C4-2B (cell line): ENCODE measurements at regions not wholly inside any gene's neighbourhood (a gene's known extent, or its start where the extent isn't known, plus 50 kb on each side); places are given as distances from the start of the nearest gene placed in this dataset.

ENCODE experiments used
- ZFX ChIP-seq: fragments of 450-650 bp; IDR thresholded peaks from 2 replicates; pipeline ENCODE4 v1.6.1; 2017
- TF ChIP-seq, protein P1 (sequence below): fragments of 450-650 bp; conservative IDR thresholded peaks from 2 replicates; pipeline ENCODE4 v1.5.1; 2017; ENCODE audit warnings: mild to moderate bottlenecking

DNA sequence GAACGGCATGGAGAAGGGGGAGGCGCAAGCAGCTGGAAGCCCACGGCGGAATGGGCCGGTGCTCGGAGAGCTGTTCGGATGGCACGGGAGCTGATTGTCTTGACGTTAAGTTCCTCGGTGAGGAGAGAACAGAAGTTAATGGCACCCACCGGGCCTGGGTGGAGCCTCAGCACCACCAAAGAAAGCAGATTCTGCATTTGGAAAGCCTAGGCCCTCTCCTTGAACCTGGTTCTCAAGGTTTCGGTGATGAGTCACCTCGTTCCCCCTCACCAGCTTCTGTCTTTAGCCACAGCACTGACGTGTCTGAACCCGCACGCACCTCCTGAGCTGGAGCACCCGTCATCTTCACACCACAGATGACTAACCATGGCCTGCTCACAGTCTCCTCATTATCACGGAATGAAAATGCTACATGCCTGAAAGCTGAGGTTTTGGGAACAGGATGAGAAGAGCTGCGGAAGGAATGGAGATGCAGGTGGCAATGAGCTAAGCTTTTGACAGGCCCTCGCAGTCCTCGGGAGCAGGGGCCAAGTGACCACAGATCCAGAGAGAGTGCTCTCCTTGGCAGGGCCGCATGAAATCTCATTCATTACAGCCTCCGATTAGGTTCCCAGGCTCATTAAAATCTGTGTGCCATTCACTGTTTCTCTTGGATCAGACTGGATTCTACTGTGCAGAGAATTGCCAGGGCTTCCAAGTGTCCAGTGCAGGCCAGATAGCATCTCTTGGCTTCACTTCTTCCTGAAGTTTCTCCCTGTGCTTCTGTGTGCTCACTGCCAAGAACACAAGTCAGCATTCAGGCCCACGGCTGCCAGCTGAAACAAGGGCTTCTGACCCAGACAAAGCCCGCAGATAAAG, 96.3 kb upstream of the DLG1 start:
- TF ChIP-seq, protein P1, sequence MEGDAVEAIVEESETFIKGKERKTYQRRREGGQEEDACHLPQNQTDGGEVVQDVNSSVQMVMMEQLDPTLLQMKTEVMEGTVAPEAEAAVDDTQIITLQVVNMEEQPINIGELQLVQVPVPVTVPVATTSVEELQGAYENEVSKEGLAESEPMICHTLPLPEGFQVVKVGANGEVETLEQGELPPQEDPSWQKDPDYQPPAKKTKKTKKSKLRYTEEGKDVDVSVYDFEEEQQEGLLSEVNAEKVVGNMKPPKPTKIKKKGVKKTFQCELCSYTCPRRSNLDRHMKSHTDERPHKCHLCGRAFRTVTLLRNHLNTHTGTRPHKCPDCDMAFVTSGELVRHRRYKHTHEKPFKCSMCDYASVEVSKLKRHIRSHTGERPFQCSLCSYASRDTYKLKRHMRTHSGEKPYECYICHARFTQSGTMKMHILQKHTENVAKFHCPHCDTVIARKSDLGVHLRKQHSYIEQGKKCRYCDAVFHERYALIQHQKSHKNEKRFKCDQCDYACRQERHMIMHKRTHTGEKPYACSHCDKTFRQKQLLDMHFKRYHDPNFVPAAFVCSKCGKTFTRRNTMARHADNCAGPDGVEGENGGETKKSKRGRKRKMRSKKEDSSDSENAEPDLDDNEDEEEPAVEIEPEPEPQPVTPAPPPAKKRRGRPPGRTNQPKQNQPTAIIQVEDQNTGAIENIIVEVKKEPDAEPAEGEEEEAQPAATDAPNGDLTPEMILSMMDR = no peak
- no peak for TF ChIP-seq ZFX
